Lower leg skin (tissue), 4 donors: ENCODE measurements at regions not wholly inside any gene's neighbourhood (a gene's known extent, or its start where the extent isn't known, plus 50 kb on each side); places are given as distances from the start of the nearest gene placed in this dataset.

Experiments
- DNase-seq, 2 donors: peaks; one replicate each; pipeline ENCODE4 v3.0.0-alpha.2; 2019; ENCODE audit warnings: low spot score in 2 of 2
- H3K4me3 ChIP-seq: fragments of 200-600 bp; sonication (generic); 2 replicates; pipeline ENCODE4 v1.5.1; 2017; ENCODE audit warnings: mild to moderate bottlenecking, low read depth; ENCODE audit not compliant: poor library complexity, severe bottlenecking
- CTCF ChIP-seq, 3 donors: fragments of 450-650 bp; IDR thresholded peaks; one replicate each; pipeline ENCODE4 v1.5.1; 2016; ENCODE audit warnings: antibody characterized with exemption in 3 of 3, mild to moderate bottlenecking in 3 of 3, moderate library complexity in 2 of 3
- POLR2A ChIP-seq, 2 donors: fragments of 450-650 bp; IDR thresholded peaks; one replicate each; pipeline ENCODE4 v1.6.1; 2016 to 2017; ENCODE audit warnings: antibody characterized with exemption in 2 of 2, mild to moderate bottlenecking in 1 of 2, moderate library complexity in 1 of 2
- WGBS, 2 donors: methylation state at CpG; one replicate each; pipeline ENCODE4 v1.1.5; 2018; 5-methylcytosine and 5-hydroxymethylcytosine counted together
- intact Hi-C: fragments of 100-400 bp; cut with DNase I; formaldehyde crosslinking; loops from one replicate; pipeline ENCODE4 v1.15.0; 2023; ENCODE audit warnings: low total_unique reads

DNA sequence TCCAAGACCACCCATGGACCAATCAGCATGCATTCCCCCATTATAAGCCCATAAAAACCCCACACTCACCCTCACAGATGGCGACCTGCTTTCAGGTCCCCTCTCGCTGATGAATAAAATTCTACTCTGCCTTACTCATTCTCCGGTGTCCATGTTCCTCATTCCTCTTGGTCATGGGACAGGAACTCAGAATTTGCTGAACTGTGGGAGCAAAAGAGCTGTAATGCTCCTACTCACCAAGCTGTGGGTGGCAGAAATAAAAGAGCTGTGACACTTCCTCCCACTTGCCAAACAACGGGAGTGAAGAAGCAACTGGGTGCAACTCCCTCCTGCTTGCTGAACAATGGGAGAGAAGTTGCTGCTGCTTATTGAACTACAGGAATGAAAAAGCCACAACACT, 168.5 kb upstream of the PCDH18 start:
- H3K4me3 ChIP-seq = no peak overlapping the region
- 84 to 85% methylated on average over 4 of the region's 4 CpGs for WGBS, 2 donors
- TF ChIP-seq POLR2A (IDR thresholded peaks at IDR 0.05) (no peak), CTCF (IDR thresholded peaks at IDR 0.05) (no peak)
- intact Hi-C loops = no loop called here
- DNase-seq = no peak

GRCh38 chr4:137700072-137700471, 167.8 kb upstream of the PCDH18 start:
- WGBS, 2 donors = 63 to 72% methylated on average over 1 of the region's 1 CpG
- DNase-seq = no peak
- TF ChIP-seq POLR2A (IDR thresholded peaks at IDR 0.05) (no peak), CTCF (IDR thresholded peaks at IDR 0.05) (no peak)
- intact Hi-C loops = no loop called here
- no peak overlapping the region for H3K4me3 ChIP-seq

- TF ChIP-seq POLR2A (IDR thresholded peaks at IDR 0.05) (no peak), CTCF (IDR thresholded peaks at IDR 0.05) (no peak)
- DNase-seq = no peak
- WGBS, 2 donors = 63 to 78% methylated on average over 1 of the region's 1 CpG
- no peak overlapping the region for H3K4me3 ChIP-seq
- intact Hi-C loops = no loop called here
These were observed 161.8 kb upstream of the PCDH18 start for GRCh38 chr4:137694138-137694537.

- no peak for DNase-seq
- TF ChIP-seq CTCF (IDR thresholded peaks at IDR 0.05) (no peak), POLR2A (IDR thresholded peaks at IDR 0.05) (no peak)
- no peak overlapping the region for H3K4me3 ChIP-seq
- intact Hi-C loops = no loop called here
- WGBS, 2 donors = 75 to 86% methylated on average over 1 of the region's 1 CpG
These were observed 161.3 kb upstream of the PCDH18 start for GRCh38 chr4:137693641-137694040.

GRCh38 chr4:137692205-137692604, 159.9 kb upstream of the PCDH18 start:
- intact Hi-C loops = no loop called here
- no peak overlapping the region for H3K4me3 ChIP-seq
- no peak for DNase-seq
- no peak for TF ChIP-seq POLR2A (IDR thresholded peaks at IDR 0.05)
- TF ChIP-seq CTCF (IDR thresholded peaks at IDR 0.05) = no peak

GRCh38 chr4:137688651-137689050, 156.4 kb upstream of the PCDH18 start:
- WGBS, 2 donors = 94 to 100% methylated on average over 1 of the region's 1 CpG
- no peak for DNase-seq
- no peak for TF ChIP-seq POLR2A (IDR thresholded peaks at IDR 0.05)
- no peak for TF ChIP-seq CTCF (IDR thresholded peaks at IDR 0.05)
- no peak overlapping the region for H3K4me3 ChIP-seq
- intact Hi-C loops = no loop called here
